PFSK-1 (cell line): ENCODE measurements at regions not wholly inside any gene's neighbourhood (a gene's known extent, or its start where the extent isn't known, plus 50 kb on each side); places are given as distances from the start of the nearest gene placed in this dataset.

ENCODE experiments used
- FOXP2 ChIP-seq: optimal IDR thresholded peaks from 2 replicates; pipeline ENCODE3; 2011; ENCODE audit warnings: borderline replicate concordance, control low read depth, inconsistent platforms; ENCODE audit not compliant: insufficient read depth; ENCODE audit errors: extremely low read length, extremely low read depth
- SIN3A ChIP-seq: IDR thresholded peaks from 2 replicates; pipeline ENCODE4 v1.6.1; 2012; ENCODE audit warnings: mild to moderate bottlenecking, low read length, moderate library complexity, borderline replicate concordance; ENCODE audit not compliant: insufficient read depth
- TAF1 ChIP-seq: IDR thresholded peaks from 2 replicates; pipeline ENCODE4 v1.6.1; 2012; ENCODE audit warnings: low read length, control low read depth, borderline replicate concordance; ENCODE audit not compliant: insufficient read depth

GRCh38 chr5:143605403-143606005, 202.0 kb upstream of the NR3C1 start:
- TF ChIP-seq TAF1 (no peak), SIN3A (no peak), FOXP2 (no peak)
